ENCODE measurements at regions not wholly inside any gene's neighbourhood (a gene's known extent, or its start where the extent isn't known, plus 50 kb on each side); places are given as distances from the start of the nearest gene placed in this dataset.

- no peaks in the 10 kb centered on the region for H3K27me3 ChIP-seq
- TF ChIP-seq POLR2A (IDR thresholded peaks at IDR 0.05) (no peak), CTCF (IDR thresholded peaks at IDR 0.05) (no peak)
- no peaks in the 10 kb centered on the region for H3K4me1 ChIP-seq
- no peaks in the 10 kb centered on the region for H3K36me3 ChIP-seq (replicated peaks in 1 of 2; ENCODE audit: insufficient read depth in 1 of 2, low read depth in 2 of 2)
- no peaks in the 10 kb centered on the region for H3K9me3 ChIP-seq
- ATAC-seq (no peak), DNase-seq (no peak)
- intact Hi-C loops (cut with DNase I) = no loop called here
- 73 to 74% methylated on average over 2 of the region's 2 CpGs for WGBS, 2 donors
- H3K27ac ChIP-seq = no peak overlapping the region
- no peak overlapping the region for H3K4me3 ChIP-seq
Measured at GRCh38 chr2:185934232-185934631, 195.6 kb downstream of the FSIP2 start.

GRCh38 chr2:185939858-185940257 lies 201.3 kb downstream of the FSIP2 start:
- no peak for TF ChIP-seq CTCF (IDR thresholded peaks at IDR 0.05)
- TF ChIP-seq POLR2A (IDR thresholded peaks at IDR 0.05) = no peak
- no peaks in the 10 kb centered on the region for H3K9me3 ChIP-seq
- no peaks in the 10 kb centered on the region for H3K4me1 ChIP-seq
- no peak overlapping the region for H3K4me3 ChIP-seq
- ATAC-seq = no peak
- intact Hi-C loops (cut with DNase I) = no loop called here
- H3K36me3 ChIP-seq (replicated peaks in 1 of 2; ENCODE audit: insufficient read depth in 1 of 2, low read depth in 2 of 2) = no peaks in the 10 kb centered on the region
- DNase-seq = no peak
- H3K27me3 ChIP-seq = no peaks in the 10 kb centered on the region
- no peak overlapping the region for H3K27ac ChIP-seq

- intact Hi-C loops (cut with DNase I) = no loop called here
Measured at GRCh38 chr2:185942855-185943254, 204.3 kb downstream of the FSIP2 start.

GRCh38 chr2:185947722-185948121 lies 209.1 kb downstream of the FSIP2 start:
- Histone ChIP-seq H3K4me3 (no peak overlapping the region), H3K36me3 (replicated peaks in 1 of 2; ENCODE audit: insufficient read depth in 1 of 2, low read depth in 2 of 2) (no peaks in the 10 kb centered on the region), H3K4me1 (no peaks in the 10 kb centered on the region), H3K9me3 (no peaks in the 10 kb centered on the region), H3K27ac (no peak overlapping the region), H3K27me3 (no peaks in the 10 kb centered on the region)
- 74 to 78% methylated on average over 2 of the region's 2 CpGs for WGBS, 2 donors
- no peak for ATAC-seq
- TF ChIP-seq POLR2A (IDR thresholded peaks at IDR 0.05) (no peak), CTCF (IDR thresholded peaks at IDR 0.05) (no peak)
- DNase-seq = no peak
- intact Hi-C loops (cut with DNase I) = no loop called here

More at GRCh38 chr2:185942855-185943254, 204.3 kb downstream of the FSIP2 start:
- no peaks in the 10 kb centered on the region for H3K9me3 ChIP-seq
- H3K4me3 ChIP-seq = no peak overlapping the region
- H3K36me3 ChIP-seq (replicated peaks in 1 of 2; ENCODE audit: insufficient read depth in 1 of 2, low read depth in 2 of 2) = no peaks in the 10 kb centered on the region
- no peaks in the 10 kb centered on the region for H3K27me3 ChIP-seq
- no peaks in the 10 kb centered on the region for H3K4me1 ChIP-seq
- ATAC-seq (no peak), DNase-seq (no peak)
- WGBS, 2 donors = 91 to 92% methylated on average over 4 of the region's 4 CpGs
- no peak for TF ChIP-seq POLR2A (IDR thresholded peaks at IDR 0.05)
- no peak for TF ChIP-seq CTCF (IDR thresholded peaks at IDR 0.05)
- no peak overlapping the region for H3K27ac ChIP-seq

- 91 to 96% methylated on average over 3 of the region's 3 CpGs for WGBS, 2 donors
- intact Hi-C loops (cut with DNase I) = no loop called here
Measured at GRCh38 chr2:185952100-185952499, 213.5 kb downstream of the FSIP2 start.

More at GRCh38 chr2:185952100-185952499, 213.5 kb downstream of the FSIP2 start:
- H3K27me3 ChIP-seq = no peaks in the 10 kb centered on the region
- no peak overlapping the region for H3K27ac ChIP-seq
- no peak for TF ChIP-seq POLR2A (IDR thresholded peaks at IDR 0.05)
- TF ChIP-seq CTCF (IDR thresholded peaks at IDR 0.05) = no peak
- ATAC-seq (no peak), DNase-seq (no peak)
- H3K36me3 ChIP-seq (replicated peaks in 1 of 2; ENCODE audit: insufficient read depth in 1 of 2, low read depth in 2 of 2) = no peaks in the 10 kb centered on the region
- H3K9me3 ChIP-seq = no peaks in the 10 kb centered on the region
- no peak overlapping the region for H3K4me3 ChIP-seq
- no peaks in the 10 kb centered on the region for H3K4me1 ChIP-seq

Data from body of pancreas (tissue), 4 donors.